Smooth muscle cell (in vitro differentiated cells): ENCODE measurements at regions not wholly inside any gene's neighbourhood (a gene's known extent, or its start where the extent isn't known, plus 50 kb on each side); places are given as distances from the start of the nearest gene placed in this dataset.
"Not testable (repeated sequence)": the region's sequence is repeated elsewhere in the genome, so short reads cannot be mapped to it uniquely, and the experiment has no call there.

Experiments used
- DNase-seq: peaks from one replicate; lab custom pipeline; 2025; ENCODE audit not compliant: unreplicated experiment; lab: John Stamatoyannopoulos, UW
- H2AFZ ChIP-seq: fragments of 200-600 bp; sonication (generic); 2 replicates; pipeline ENCODE4 v1.6.0; 2016; ENCODE audit warnings: antibody characterized with exemption, low read depth, mild to moderate bottlenecking
- H3F3A ChIP-seq: fragments of 200-600 bp; sonication (generic); 2 replicates; pipeline ENCODE4 v1.6.0; 2017; ENCODE audit warnings: antibody characterized with exemption, low read depth
- H3K27ac ChIP-seq: fragments of 200-600 bp; sonication (generic); 2 replicates; pipeline ENCODE4 v1.5.1; 2016; ENCODE audit warnings: low read depth, mild to moderate bottlenecking
- H3K27me3 ChIP-seq: fragments of 200-600 bp; sonication (generic); 2 replicates; pipeline ENCODE4 v1.6.1; 2016; ENCODE audit warnings: low read depth, mild to moderate bottlenecking
- H3K36me3 ChIP-seq: fragments of 200-600 bp; sonication (generic); 2 replicates; pipeline ENCODE4 v1.5.1; 2016; ENCODE audit warnings: low read depth
- H3K4me1 ChIP-seq: fragments of 200-600 bp; sonication (generic); 2 replicates; pipeline ENCODE4 v1.5.1; 2016; ENCODE audit warnings: low read depth
- H3K4me2 ChIP-seq: fragments of 200-600 bp; sonication (generic); 2 replicates; pipeline ENCODE4 v1.6.0; 2016; ENCODE audit warnings: mild to moderate bottlenecking
- H3K4me3 ChIP-seq: fragments of 200-600 bp; sonication (generic); 2 replicates; pipeline ENCODE4 v1.5.1; 2016; ENCODE audit warnings: mild to moderate bottlenecking
- H3K79me2 ChIP-seq: fragments of 200-600 bp; sonication (generic); 2 replicates; pipeline ENCODE4 v1.6.0; 2016; ENCODE audit warnings: low read depth, mild to moderate bottlenecking
- H3K9ac ChIP-seq: fragments of 200-600 bp; sonication (generic); 2 replicates; pipeline ENCODE4 v1.6.0; 2016; ENCODE audit warnings: low read depth
- H3K9me3 ChIP-seq: fragments of 200-600 bp; sonication (generic); replicated peaks from 2 replicates; pipeline ENCODE4 v1.5.1; 2016; ENCODE audit warnings: low read depth
- H4K20me1 ChIP-seq: fragments of 200-600 bp; sonication (generic); 2 replicates; pipeline ENCODE4 v1.6.0; 2016; ENCODE audit warnings: low read depth
- WGBS: methylation state at CpG from one replicate; pipeline ENCODE4 v1.1.7; 2016; ENCODE audit warnings: low lambda C conversion rate; 5-methylcytosine and 5-hydroxymethylcytosine counted together
- TF ChIP-seq, protein P1 (sequence below): fragments of 200-600 bp; sonication (generic); IDR thresholded peaks from 2 replicates; pipeline ENCODE4 v1.5.1; 2017; ENCODE audit warnings: borderline replicate concordance, mild to moderate bottlenecking, antibody characterized with exemption; ENCODE audit not compliant: insufficient read depth, poor library complexity, severe bottlenecking

DNA sequence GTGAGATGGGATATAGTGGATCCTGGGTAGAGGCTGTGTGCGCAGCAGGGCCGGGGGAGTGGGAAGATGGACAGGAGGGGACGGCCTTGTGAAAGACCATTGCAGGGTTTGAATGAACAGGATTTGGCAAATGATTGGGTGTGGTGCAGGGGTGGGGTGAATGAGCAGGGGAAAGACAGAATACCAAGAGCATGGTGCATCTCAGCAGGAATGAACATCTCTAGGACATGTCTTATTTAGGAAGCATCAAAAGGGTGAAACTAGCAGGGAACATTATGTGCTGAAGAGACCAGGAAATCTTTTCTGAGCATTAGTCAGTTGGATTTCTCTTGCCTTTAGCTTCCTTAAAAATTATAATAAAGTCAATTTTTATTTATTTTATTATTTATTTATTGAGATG lies 60.6 kb upstream of the SLC2A1 start:
- Histone ChIP-seq H3K4me3 (no peak overlapping the region), H3K27me3 (no peaks in the 10 kb centered on the region), H3F3A (no peaks in the 10 kb centered on the region), H3K27ac (no peak overlapping the region), H3K9ac (no peak overlapping the region), H3K4me1 (no peaks in the 10 kb centered on the region), H3K36me3 (no peaks in the 10 kb centered on the region), H4K20me1 (no peaks in the 10 kb centered on the region), H2AFZ (no peak overlapping the region), H3K79me2 (no peaks in the 10 kb centered on the region), H3K4me2 (no peak overlapping the region), H3K9me3 (no peaks in the 10 kb centered on the region)
- TF ChIP-seq, protein P1, sequence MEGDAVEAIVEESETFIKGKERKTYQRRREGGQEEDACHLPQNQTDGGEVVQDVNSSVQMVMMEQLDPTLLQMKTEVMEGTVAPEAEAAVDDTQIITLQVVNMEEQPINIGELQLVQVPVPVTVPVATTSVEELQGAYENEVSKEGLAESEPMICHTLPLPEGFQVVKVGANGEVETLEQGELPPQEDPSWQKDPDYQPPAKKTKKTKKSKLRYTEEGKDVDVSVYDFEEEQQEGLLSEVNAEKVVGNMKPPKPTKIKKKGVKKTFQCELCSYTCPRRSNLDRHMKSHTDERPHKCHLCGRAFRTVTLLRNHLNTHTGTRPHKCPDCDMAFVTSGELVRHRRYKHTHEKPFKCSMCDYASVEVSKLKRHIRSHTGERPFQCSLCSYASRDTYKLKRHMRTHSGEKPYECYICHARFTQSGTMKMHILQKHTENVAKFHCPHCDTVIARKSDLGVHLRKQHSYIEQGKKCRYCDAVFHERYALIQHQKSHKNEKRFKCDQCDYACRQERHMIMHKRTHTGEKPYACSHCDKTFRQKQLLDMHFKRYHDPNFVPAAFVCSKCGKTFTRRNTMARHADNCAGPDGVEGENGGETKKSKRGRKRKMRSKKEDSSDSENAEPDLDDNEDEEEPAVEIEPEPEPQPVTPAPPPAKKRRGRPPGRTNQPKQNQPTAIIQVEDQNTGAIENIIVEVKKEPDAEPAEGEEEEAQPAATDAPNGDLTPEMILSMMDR = no peak
- no peak for DNase-seq
- 96% methylated on average over 3 of the region's 3 CpGs for WGBS

DNA sequence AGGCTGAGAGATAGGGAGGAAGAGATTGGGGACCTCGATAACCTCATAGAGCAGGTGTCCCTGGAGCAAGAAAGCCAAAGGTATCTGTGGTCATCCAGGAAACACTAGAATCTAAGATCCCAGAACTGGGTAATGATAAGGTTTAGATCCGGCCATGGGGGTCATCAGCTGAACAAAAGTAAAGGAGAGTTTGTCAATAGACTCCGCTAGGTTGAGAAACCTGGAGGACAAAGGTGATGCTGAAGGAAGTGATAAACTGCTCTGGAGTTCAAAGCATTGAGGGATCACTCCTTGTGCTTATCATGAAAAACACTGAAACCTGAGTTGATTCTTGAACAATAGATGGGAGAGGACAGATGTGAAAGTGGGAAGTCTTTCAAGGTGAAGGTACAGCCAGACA lies 59.5 kb upstream of the SLC2A1 start:
- Histone ChIP-seq H3K79me2 (no peaks in the 10 kb centered on the region), H3K9ac (no peak overlapping the region), H3K4me2 (no peak overlapping the region)

DNA sequence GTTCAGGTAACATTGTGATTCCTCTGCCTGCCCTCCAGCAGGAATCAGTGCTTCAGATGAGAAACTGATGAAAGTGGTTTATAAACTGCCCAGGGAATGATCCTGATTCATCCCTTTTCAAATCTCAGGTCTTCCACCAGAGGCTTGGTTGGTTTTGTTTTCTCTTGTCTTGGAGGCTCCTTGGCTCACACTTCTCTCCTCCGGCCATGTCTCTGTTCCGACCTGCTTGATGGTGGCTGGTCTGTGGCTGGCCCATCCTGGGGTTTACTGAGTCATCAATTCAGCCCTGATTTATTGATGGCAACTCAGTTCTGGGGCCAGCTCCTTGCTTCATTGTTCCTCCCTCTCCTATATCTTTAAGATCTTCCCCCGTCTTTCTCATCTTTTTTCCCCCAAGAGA lies 56.6 kb upstream of the SLC2A1 start:
- Histone ChIP-seq H3K27me3 (no peaks in the 10 kb centered on the region), H3K4me3 (no peak overlapping the region), H2AFZ (no peak overlapping the region), H3K27ac (no peak overlapping the region), H4K20me1 (no peaks in the 10 kb centered on the region), H3K79me2 (no peaks in the 10 kb centered on the region), H3K9ac (no peak overlapping the region), H3K36me3 (no peaks in the 10 kb centered on the region), H3K9me3 (no peaks in the 10 kb centered on the region), H3K4me1 (peaks cover under 1% of the 10 kb centered on the region), H3K4me2 (no peak overlapping the region), H3F3A (no peaks in the 10 kb centered on the region)
- 65% methylated on average over 3 of the region's 3 CpGs for WGBS
- TF ChIP-seq, protein P1 = no peak
- DNase-seq = no peak

More for the DNA sequence above, 59.5 kb upstream of the SLC2A1 start:
- TF ChIP-seq, protein P1 = no peak
- Histone ChIP-seq H3K9me3 (no peaks in the 10 kb centered on the region), H3K4me3 (no peak overlapping the region), H3K36me3 (no peaks in the 10 kb centered on the region), H3K27me3 (no peaks in the 10 kb centered on the region), H2AFZ (no peak overlapping the region), H4K20me1 (no peaks in the 10 kb centered on the region), H3K27ac (no peak overlapping the region), H3F3A (no peaks in the 10 kb centered on the region), H3K4me1 (no peaks in the 10 kb centered on the region)
- no peak for DNase-seq
- WGBS = 94% methylated on average over 3 of the region's 3 CpGs

DNA sequence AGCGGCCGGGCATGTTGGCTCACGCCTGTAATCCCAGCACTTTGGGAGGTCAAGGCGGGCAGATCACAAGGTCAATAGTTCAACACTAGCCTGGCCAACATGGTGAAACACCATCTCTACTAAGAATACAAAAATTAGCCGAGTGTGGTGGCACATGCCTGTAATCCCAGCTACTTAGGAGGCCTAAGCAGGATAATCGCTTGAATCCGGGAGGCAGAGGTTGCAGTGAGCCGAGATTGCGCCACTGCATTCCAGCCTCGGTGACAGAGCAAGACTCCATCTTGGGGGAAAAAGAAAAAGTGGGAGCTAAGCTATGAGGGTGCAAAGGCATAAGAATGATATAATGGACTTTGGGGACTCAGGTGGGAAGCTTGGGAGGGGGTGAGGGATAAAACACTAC lies 55.9 kb upstream of the SLC2A1 start:
- not testable (repeated sequence) for H4K20me1 ChIP-seq, DNase-seq, H3K79me2 ChIP-seq, H3K4me1 ChIP-seq, H3K9ac ChIP-seq, H3F3A ChIP-seq, H3K27me3 ChIP-seq, H3K27ac ChIP-seq, H3K36me3 ChIP-seq, H3K9me3 ChIP-seq, H3K4me3 ChIP-seq, H3K4me2 ChIP-seq, H2AFZ ChIP-seq
- 71% methylated on average over 10 of the region's 10 CpGs for WGBS
